H1 (cell line): ENCODE measurements at regions not wholly inside any gene's neighbourhood (a gene's known extent, or its start where the extent isn't known, plus 50 kb on each side); places are given as distances from the start of the nearest gene placed in this dataset.

Experiments
- CTCF ChIA-PET: fragments of 300-600 bp; sonication (Branson Sonifier 250); formaldehyde crosslinking; loops from one replicate; lab custom pipeline; 2021; ENCODE audit not compliant: partially characterized antibody; lab: Charles Lee
- POLR2A ChIA-PET: fragments of 300-600 bp; sonication (Branson Sonifier 250); formaldehyde crosslinking; loops from one replicate; lab custom pipeline; 2021; ENCODE audit warnings: inconsistent platforms; ENCODE audit not compliant: partially characterized antibody; lab: Charles Lee
- DNase-seq, 2 experiments: peaks; one replicate each; pipeline versions ENCODE4 v3.0.0 to v3.0.0-alpha.2; 2010 to 2022; ENCODE audit warnings: low spot score in 2 of 2, low read depth in 1 of 2, mixed read lengths in 1 of 2
- FAIRE-seq: peaks from 2 replicates; lab custom pipeline; 2011; peaks lifted over from hg19 to GRCh38; lab: Jason Lieb, UNC
- H2AFZ ChIP-seq: 2 replicates; pipeline ENCODE4 v1.8.1; 2012; ENCODE audit warnings: low read length, inconsistent platforms
- H2AK5ac ChIP-seq: 2 replicates; pipeline ENCODE4 v1.6.1; 2013; ENCODE audit warnings: low read depth, low read length
- H2BK120ac ChIP-seq: replicated peaks from 2 replicates; pipeline ENCODE3; 2013; ENCODE audit warnings: low read depth, low read length, inconsistent platforms
- H2BK12ac ChIP-seq: 2 replicates; pipeline ENCODE4 v1.6.1; 2013; ENCODE audit warnings: low read depth, low read length
- H2BK15ac ChIP-seq: 2 replicates; pipeline ENCODE4 v1.6.1; 2013; ENCODE audit warnings: low read length
- H2BK20ac ChIP-seq: 2 replicates; pipeline ENCODE4 v1.6.1; 2013; ENCODE audit warnings: low read length
- H2BK5ac ChIP-seq: 2 replicates; pipeline ENCODE4 v1.6.1; 2013; ENCODE audit warnings: low read depth, low read length
- H3K14ac ChIP-seq: 2 replicates; pipeline ENCODE4 v1.6.1; 2013; ENCODE audit warnings: inconsistent platforms; ENCODE audit not compliant: insufficient read length
- H3K18ac ChIP-seq: 2 replicates; pipeline ENCODE4 v1.6.1; 2013; ENCODE audit warnings: low read length; ENCODE audit errors: extremely low read depth
- H3K23ac ChIP-seq: 2 replicates; pipeline ENCODE4 v1.6.1; 2013; ENCODE audit warnings: inconsistent platforms; ENCODE audit not compliant: insufficient read length
- H3K23me2 ChIP-seq: 2 replicates; pipeline ENCODE4 v1.6.1; 2013; ENCODE audit warnings: low read depth, low read length
- H3K27ac ChIP-seq: 2 replicates; pipeline ENCODE4 v1.6.1; 2011; ENCODE audit warnings: low read depth, low read length, inconsistent platforms
- H3K27me3 ChIP-seq, 4 experiments: replicated peaks in 1 of 4; 1 replicate in 1 of 4; 2 replicates in 3 of 4; pipeline versions ENCODE4 v1.6.1 to v1.8.1; 2011 to 2013; ENCODE audit warnings: low read length in 3 of 4, mild to moderate bottlenecking in 3 of 4, inconsistent platforms in 2 of 4, mixed read lengths in 2 of 4, moderate library complexity in 1 of 4; ENCODE audit not compliant: control insufficient read depth in 3 of 4, insufficient read depth in 3 of 4; ENCODE audit errors: extremely low read depth in 1 of 4
- H3K36me3 ChIP-seq, 4 experiments: 2 replicates each; pipeline versions ENCODE4 v1.6.1 to v1.8.1; 2011 to 2013; ENCODE audit warnings: mild to moderate bottlenecking in 4 of 4, low read length in 3 of 4, moderate library complexity in 2 of 4, control low read depth in 1 of 4, inconsistent platforms in 1 of 4; ENCODE audit not compliant: insufficient read depth in 4 of 4, control insufficient read depth in 2 of 4
- H3K4ac ChIP-seq: replicated peaks from 2 replicates; pipeline ENCODE3; 2013; ENCODE audit warnings: low read length, low read depth, mixed read lengths, inconsistent platforms; ENCODE audit not compliant: insufficient read length
- H3K4me1 ChIP-seq, 4 experiments: replicated peaks in 1 of 4; 1 replicate in 1 of 4; 2 replicates in 3 of 4; pipeline versions ENCODE4 v1.6.1 to v1.8.1; 2011 to 2013; ENCODE audit warnings: low read length in 3 of 4, inconsistent platforms in 2 of 4, mixed read lengths in 1 of 4; ENCODE audit not compliant: insufficient read depth in 4 of 4, control insufficient read depth in 3 of 4
- H3K4me2 ChIP-seq, 2 experiments: 2 replicates each; pipeline versions ENCODE4 v1.6.1 to v1.8.1; 2011 to 2013; ENCODE audit warnings: low read depth in 2 of 2, low read length in 2 of 2, control low read depth in 1 of 2, inconsistent platforms in 1 of 2, mild to moderate bottlenecking in 1 of 2; ENCODE audit not compliant: insufficient read depth in 1 of 2
- H3K4me3 ChIP-seq, 4 experiments: fragments of 200-600, 300-600 bp in 1 of 4; sonication (generic), shearing (Covaris generic), sonication (Bioruptor Twin) in 1 of 4; 2 replicates each; pipeline versions ENCODE4 v1.5.1 to v1.8.1; 2011 to 2016; ENCODE audit warnings: low read length in 4 of 4, low read depth in 3 of 4, control low read depth in 2 of 4, inconsistent platforms in 2 of 4, mild to moderate bottlenecking in 2 of 4, mixed read lengths in 1 of 4, moderate library complexity in 1 of 4; ENCODE audit not compliant: insufficient read depth in 2 of 4; ENCODE audit errors: extremely low read depth in 1 of 4
- H3K56ac ChIP-seq: replicated peaks from 2 replicates; pipeline ENCODE3; 2013; ENCODE audit warnings: low read depth, mild to moderate bottlenecking, mixed read lengths, low read length, inconsistent platforms; ENCODE audit not compliant: insufficient read length
- H3K79me1 ChIP-seq: 2 replicates; pipeline ENCODE4 v1.6.1; 2013; ENCODE audit warnings: low read depth, low read length, control low read depth
- H3K79me2 ChIP-seq, 2 experiments: 2 replicates each; pipeline versions ENCODE4 v1.6.1 to v1.8.1; 2012 to 2013; ENCODE audit warnings: low read length in 2 of 2, mild to moderate bottlenecking in 2 of 2, inconsistent platforms in 1 of 2; ENCODE audit not compliant: insufficient read depth in 2 of 2, control insufficient read depth in 1 of 2
- H3K9ac ChIP-seq, 4 experiments: replicated peaks in 1 of 4; 1 replicate in 1 of 4; 2 replicates in 3 of 4; pipeline versions ENCODE4 v1.6.1 to v1.8.1; 2011 to 2013; ENCODE audit warnings: low read depth in 3 of 4, low read length in 3 of 4, control low read depth in 2 of 4, mild to moderate bottlenecking in 2 of 4, moderate library complexity in 2 of 4, inconsistent platforms in 1 of 4; ENCODE audit errors: extremely low read depth in 1 of 4
- H3K9me3 ChIP-seq, 2 experiments: 2 replicates each; pipeline versions ENCODE4 v1.6.1 to v1.8.1; 2012 to 2013; ENCODE audit warnings: mild to moderate bottlenecking in 2 of 2, moderate library complexity in 2 of 2, control low read depth in 1 of 2, inconsistent platforms in 1 of 2, low read depth in 1 of 2, low read length in 1 of 2, mixed read lengths in 1 of 2; ENCODE audit not compliant: insufficient read depth in 2 of 2
- H4K20me1 ChIP-seq, 2 experiments: replicated peaks in 1 of 2; 2 replicates each; pipeline versions ENCODE3 to v1.8.1; 2011 to 2013; ENCODE audit warnings: inconsistent platforms in 2 of 2, low read length in 2 of 2, mild to moderate bottlenecking in 1 of 2; ENCODE audit not compliant: insufficient read depth in 2 of 2, control insufficient read depth in 1 of 2
- H4K5ac ChIP-seq: 2 replicates; pipeline ENCODE4 v1.6.1; 2013; ENCODE audit warnings: low read length, low read depth, mixed read lengths, inconsistent platforms; ENCODE audit not compliant: insufficient read length
- H4K8ac ChIP-seq: 2 replicates; pipeline ENCODE4 v1.8.0; 2013; ENCODE audit warnings: mild to moderate bottlenecking, moderate library complexity, low read length, inconsistent platforms; ENCODE audit not compliant: insufficient read depth; ENCODE audit errors: extremely low read depth
- H4K91ac ChIP-seq: replicated peaks from 2 replicates; pipeline ENCODE3; 2013; ENCODE audit warnings: low read length, mixed read lengths, inconsistent platforms; ENCODE audit not compliant: insufficient read length
- BACH1 ChIP-seq: IDR thresholded peaks from 2 replicates; pipeline ENCODE4 v1.6.1; 2012; ENCODE audit warnings: low read length, improper control_type of control experiment
- CHD1 ChIP-seq: IDR thresholded peaks from 2 replicates; pipeline ENCODE4 v1.6.1; 2012; ENCODE audit warnings: low read depth, low read length, improper control_type of control experiment
- EP300 ChIP-seq, 2 experiments: IDR thresholded peaks; 1 replicate in 1 of 2; 2 replicates in 1 of 2; pipeline ENCODE4 v1.6.1; 2011 to 2012; ENCODE audit warnings: low read depth in 2 of 2, low read length in 2 of 2, mild to moderate bottlenecking in 2 of 2, borderline replicate concordance in 1 of 2, inconsistent platforms in 1 of 2, moderate library complexity in 1 of 2
- WGBS, 2 experiments: shearing (Covaris generic) in 1 of 2; methylation state at CpG; one replicate each; pipeline versions ENCODE4 v1.1.6 to v1.1.7; 2013 to 2015; ENCODE audit warnings: low lambda C conversion rate in 2 of 2, mixed read lengths in 2 of 2, inconsistent platforms in 1 of 2, low coverage in 1 of 2, missing lambda C conversion rate in 1 of 2; ENCODE audit not compliant: insufficient replicate concordance in 2 of 2, insufficient coverage in 1 of 2, insufficient read length in 1 of 2; ENCODE audit errors: extremely low coverage in 1 of 2, missing lambda C conversion rate in 1 of 2; 5-methylcytosine and 5-hydroxymethylcytosine counted together

DNA sequence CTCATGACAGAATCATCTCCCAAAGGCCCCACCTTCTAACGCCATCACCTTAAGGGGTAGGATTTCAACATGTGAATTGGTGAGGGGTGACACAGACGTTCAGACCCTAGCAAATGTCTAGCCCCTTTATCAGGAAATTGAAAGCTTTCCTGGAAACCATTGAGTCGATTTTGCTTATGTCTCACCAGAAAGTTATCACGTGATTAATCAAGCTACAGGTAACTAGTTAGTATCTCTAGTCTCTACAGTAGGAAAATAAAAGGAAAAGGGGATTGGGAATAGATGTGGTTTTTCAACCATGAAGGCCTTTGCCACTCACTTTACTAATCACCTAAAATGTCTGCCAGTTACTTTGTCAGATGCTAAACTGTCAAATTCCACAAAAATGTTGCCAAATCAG is 1133.0 kb downstream of the PDHA2 start:
- no peak overlapping the region for H2BK15ac ChIP-seq
- H2BK20ac ChIP-seq: no peak overlapping the region
- H3K4ac ChIP-seq: no peak overlapping the region
- H3K36me3 ChIP-seq: no peaks in the 10 kb centered on the region
- ChIA-PET POLR2A (interaction anchor here (0.6 kb wide), 1 partner anchor 22 kb away, joined by 3 read pairs; no protein-coding TSS in a partner anchor), CTCF (interaction anchor here (0.6 kb wide), 1 partner anchor 1361 kb away, joined by 3 read pairs; no protein-coding TSS in a partner anchor)
- no peaks in the 10 kb centered on the region for H4K20me1 ChIP-seq
- H3K4me2 ChIP-seq: no peak overlapping the region
- no peak overlapping the region for H4K8ac ChIP-seq
- H2AK5ac ChIP-seq: no peak overlapping the region
- 83% methylated on average over 4 of the region's 4 CpGs; no CpG with 5 or more reads in 1 of the 2 experiments for WGBS, 2 experiments
- H3K56ac ChIP-seq: no peak overlapping the region
- H3K23ac ChIP-seq: no peak overlapping the region
- no peaks in the 10 kb centered on the region for H3K4me1 ChIP-seq
- no peak overlapping the region for H2BK12ac ChIP-seq
- H2AFZ ChIP-seq: peak overlapping the region; percentile 7; the same call in 1 of the 2 replicates
- no peaks in the 10 kb centered on the region for H3K79me2 ChIP-seq
- DNase-seq: no peak
- no peak overlapping the region for H3K9ac ChIP-seq
- H2BK5ac ChIP-seq: no peak overlapping the region
- no peak for FAIRE-seq
- H3K14ac ChIP-seq: no peak overlapping the region
- H3K27me3 ChIP-seq: peaks cover 0 to 1% (median 0%) of the 10 kb centered on the region in 4 experiments; a peak in 1 of 7 replicates
- H3K79me1 ChIP-seq: no peaks in the 10 kb centered on the region
- H3K4me3 ChIP-seq: no peak overlapping the region
- H4K5ac ChIP-seq: no peak overlapping the region
- peaks cover 0 to 3% of the 10 kb centered on the region in 2 experiments; a peak in 1 of 4 replicates for H3K9me3 ChIP-seq
- no peak overlapping the region for H3K27ac ChIP-seq
- H4K91ac ChIP-seq: no peak overlapping the region
- no peak for TF ChIP-seq EP300 (IDR thresholded peaks at IDR 0.05; ENCODE audit: borderline replicate concordance in 1 of 2, low read depth in 2 of 2, low read length in 2 of 2)
- TF ChIP-seq CHD1: no peak
- TF ChIP-seq BACH1: no peak
- H3K18ac ChIP-seq: no peak overlapping the region
- no peaks in the 10 kb centered on the region for H3K23me2 ChIP-seq
- no peak overlapping the region for H2BK120ac ChIP-seq
